Activated T-cell treated with anti-CD3 and anti-CD28 coated beads for 24 hours (primary cell): ENCODE measurements at regions not wholly inside any gene's neighbourhood (a gene's known extent, or its start where the extent isn't known, plus 50 kb on each side); places are given as distances from the start of the nearest gene placed in this dataset.
A peak's percentile ranks its signal among the peaks of the same experiment; 100 is the strongest.
"Not testable (repeated sequence)": the region's sequence is repeated elsewhere in the genome, so short reads cannot be mapped to it uniquely, and the experiment has no call there.

Source experiments
- DNase-seq: peaks from one replicate; pipeline ENCODE4 v3.0.0-alpha.2; 2020; ENCODE audit warnings: low read depth

- no peak for DNase-seq
Observed at GRCh38 chr9:1875251-1875851, 139.8 kb upstream of the SMARCA2 start.

GRCh38 chr9:1875921-1876448, 139.2 kb upstream of the SMARCA2 start:
- peak; percentile 64 for DNase-seq

- no peak for DNase-seq
Observed at GRCh38 chr9:1876891-1877496, 138.2 kb upstream of the SMARCA2 start.

GRCh38 chr9:1877951-1878350, 137.2 kb upstream of the SMARCA2 start:
- DNase-seq = no peak

GRCh38 chr9:1878811-1879210, 136.3 kb upstream of the SMARCA2 start:
- DNase-seq = no peak

GRCh38 chr9:1879501-1879900, 135.6 kb upstream of the SMARCA2 start:
- peak; percentile 26 for DNase-seq

- DNase-seq = no peak
Observed at GRCh38 chr9:1880038-1880565, 135.0 kb upstream of the SMARCA2 start.

- DNase-seq = no peak
Observed at GRCh38 chr9:1881708-1882295, 133.3 kb upstream of the SMARCA2 start.

- DNase-seq = no peak
Observed at GRCh38 chr9:1882711-1883403, 132.3 kb upstream of the SMARCA2 start.

GRCh38 chr9:1890201-1890600, 124.9 kb upstream of the SMARCA2 start:
- DNase-seq = no peak

GRCh38 chr9:1890816-1891215, 124.3 kb upstream of the SMARCA2 start:
- DNase-seq = no peak

GRCh38 chr9:1903080-1903704, 112.0 kb upstream of the SMARCA2 start:
- not testable (repeated sequence) for DNase-seq

- DNase-seq = no peak
Observed at GRCh38 chr9:1907465-1907864, 107.7 kb upstream of the SMARCA2 start.

GRCh38 chr9:1909322-1909721, 105.8 kb upstream of the SMARCA2 start:
- no peak for DNase-seq

GRCh38 chr9:1910269-1910811, 104.8 kb upstream of the SMARCA2 start:
- no peak for DNase-seq

GRCh38 chr9:1913631-1914330, 101.4 kb upstream of the SMARCA2 start:
- DNase-seq = no peak

- DNase-seq = no peak
Observed at GRCh38 chr9:1916095-1916494, 99.1 kb upstream of the SMARCA2 start.

GRCh38 chr9:1916655-1917054, 98.5 kb upstream of the SMARCA2 start:
- no peak for DNase-seq

- no peak for DNase-seq
Observed at GRCh38 chr9:1917396-1917935, 97.7 kb upstream of the SMARCA2 start.

- no peak for DNase-seq
Observed at GRCh38 chr9:1918108-1918507, 97.0 kb upstream of the SMARCA2 start.

- DNase-seq = no peak
Observed at GRCh38 chr9:1918622-1919021, 96.5 kb upstream of the SMARCA2 start.
